SH-SY5Y (cell line): ENCODE measurements at regions not wholly inside any gene's neighbourhood (a gene's known extent, or its start where the extent isn't known, plus 50 kb on each side); places are given as distances from the start of the nearest gene placed in this dataset.

ENCODE experiments used
- GATA2 ChIP-seq: IDR thresholded peaks from 2 replicates; pipeline ENCODE4 v1.6.1; 2011; ENCODE audit warnings: mild to moderate bottlenecking, low read depth, low read length
- GATA3 ChIP-seq: IDR thresholded peaks from 2 replicates; pipeline ENCODE4 v1.6.1; 2011; ENCODE audit warnings: low read depth, mild to moderate bottlenecking, low read length, moderate library complexity

DNA sequence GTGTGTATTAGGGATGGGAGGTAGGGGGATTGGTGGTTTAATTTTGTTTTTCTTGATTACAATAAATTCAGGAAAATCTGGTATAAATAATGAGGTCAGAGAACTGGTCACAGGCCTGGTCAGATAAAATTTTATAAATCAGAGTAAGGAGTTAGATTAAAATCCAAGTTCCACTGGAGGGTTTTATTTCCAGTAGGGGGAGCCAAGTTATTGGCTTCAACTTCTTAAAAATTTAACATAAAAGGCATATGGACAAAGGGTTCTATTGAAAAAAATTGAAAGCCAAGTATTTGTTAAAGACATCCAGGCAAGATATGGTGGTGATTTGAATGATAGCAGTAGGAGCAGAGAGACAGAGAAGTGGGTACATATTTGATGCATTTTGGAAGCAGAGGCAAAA, 763.3 kb downstream of the SORCS1 start:
- TF ChIP-seq GATA2 (no peak), GATA3 (no peak)
